Erythroblast (primary cell): ENCODE measurements at regions not wholly inside any gene's neighbourhood (a gene's known extent, or its start where the extent isn't known, plus 50 kb on each side); places are given as distances from the start of the nearest gene placed in this dataset.

Experiments used
- DNase-seq, 2 experiments: peaks; one replicate each; lab custom pipeline; 2025; lab: John Stamatoyannopoulos, UW
- GATA1 ChIP-seq: IDR thresholded peaks from 2 replicates; pipeline ENCODE4 v1.6.1; 2011; ENCODE audit warnings: low read depth, mild to moderate bottlenecking, control low read depth, low read length, moderate library complexity
- POLR2A ChIP-seq: IDR thresholded peaks from 2 replicates; pipeline ENCODE4 v1.6.1; 2011; ENCODE audit warnings: mild to moderate bottlenecking, low read length

DNA sequence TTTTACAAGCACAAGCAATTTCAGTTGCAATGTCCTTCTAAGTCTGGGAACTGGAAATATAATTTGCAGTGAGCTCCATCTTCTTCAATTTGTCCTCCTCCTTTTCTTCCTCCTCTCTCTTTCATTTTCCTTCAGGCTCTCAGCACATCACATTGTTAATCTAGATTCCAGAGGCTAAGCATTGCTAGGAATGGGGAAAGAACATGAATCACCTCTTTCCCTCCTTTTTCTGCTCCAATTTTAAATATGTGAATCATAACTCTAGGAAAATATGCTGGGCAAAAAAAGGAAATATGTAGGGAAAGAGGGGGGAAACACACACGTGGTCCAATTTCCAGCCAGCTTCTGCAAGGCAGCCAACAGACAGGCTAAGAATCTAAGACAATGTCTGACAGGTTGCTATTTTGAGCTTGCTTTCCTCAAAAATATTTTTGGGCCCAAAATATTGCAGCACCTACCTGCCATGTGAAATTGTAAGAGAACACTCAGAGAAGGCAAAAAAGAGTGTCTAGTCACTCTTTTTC is 72.7 kb upstream of the NUPR2 start:
- no peak for DNase-seq
- TF ChIP-seq POLR2A (no peak), GATA1 (no peak)

DNA sequence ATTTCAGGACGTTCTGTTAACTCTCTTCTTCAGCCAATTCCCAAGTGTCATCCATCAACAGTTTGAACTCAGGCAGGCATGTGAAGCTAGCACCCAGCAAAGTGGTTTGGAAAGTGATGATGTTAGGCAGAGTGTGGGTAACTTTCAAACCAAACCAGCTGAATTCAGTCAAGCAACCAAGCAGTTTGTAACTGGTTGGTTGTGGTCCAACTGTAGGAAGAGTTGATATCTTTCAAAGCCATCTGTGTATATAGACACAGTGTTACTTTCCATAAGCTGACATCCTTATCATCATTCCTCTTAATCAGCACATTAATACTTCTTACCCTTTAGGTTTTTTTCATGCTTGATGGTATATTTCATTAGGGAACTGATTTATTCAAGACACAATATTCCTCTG is 72.2 kb upstream of the NUPR2 start:
- DNase-seq, result no peak
- TF ChIP-seq GATA1 (no peak), POLR2A (no peak)

DNA sequence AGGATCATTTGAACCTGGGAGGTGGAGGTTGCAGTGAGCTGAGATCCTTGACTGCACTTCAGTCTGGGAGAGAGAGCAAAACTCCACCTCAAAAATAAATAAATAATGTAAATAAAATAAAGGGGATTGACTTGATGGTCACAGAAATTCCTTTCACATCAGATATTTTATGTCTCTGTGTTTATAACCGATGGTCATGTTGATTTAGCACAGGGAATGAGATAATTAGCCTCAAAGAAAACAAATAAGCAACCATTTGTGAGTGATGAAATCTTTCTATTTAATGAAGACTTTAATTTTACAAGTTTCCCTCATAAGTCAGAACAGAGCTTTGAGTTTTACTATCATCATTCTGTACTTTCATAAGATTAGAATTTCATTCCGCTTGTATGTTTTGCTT is 64.8 kb upstream of the NUPR2 start:
- DNase-seq, result no peak
- TF ChIP-seq POLR2A (no peak), GATA1 (no peak)

DNA sequence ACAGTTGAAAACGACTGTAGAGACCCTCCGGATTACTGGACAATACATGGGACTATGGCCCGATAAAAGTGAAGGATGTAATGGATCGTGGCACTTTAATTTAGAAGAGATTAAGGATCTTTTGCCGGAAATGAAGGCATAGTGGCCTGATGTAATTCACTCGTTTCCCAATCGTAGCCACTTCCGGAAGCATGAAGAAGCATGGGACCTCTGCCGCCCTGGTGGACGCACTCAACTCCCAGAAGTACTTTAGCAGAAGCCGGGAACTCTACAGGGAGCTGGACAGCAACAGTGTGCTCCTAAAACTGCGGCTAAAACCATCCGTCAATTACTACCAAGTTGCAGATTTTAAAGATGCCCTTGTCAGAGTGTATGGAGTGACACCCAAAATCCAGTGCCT is 59.6 kb upstream of the NUPR2 start:
- DNase-seq, result no peak
- TF ChIP-seq POLR2A, result no peak
- no peak for TF ChIP-seq GATA1

DNA sequence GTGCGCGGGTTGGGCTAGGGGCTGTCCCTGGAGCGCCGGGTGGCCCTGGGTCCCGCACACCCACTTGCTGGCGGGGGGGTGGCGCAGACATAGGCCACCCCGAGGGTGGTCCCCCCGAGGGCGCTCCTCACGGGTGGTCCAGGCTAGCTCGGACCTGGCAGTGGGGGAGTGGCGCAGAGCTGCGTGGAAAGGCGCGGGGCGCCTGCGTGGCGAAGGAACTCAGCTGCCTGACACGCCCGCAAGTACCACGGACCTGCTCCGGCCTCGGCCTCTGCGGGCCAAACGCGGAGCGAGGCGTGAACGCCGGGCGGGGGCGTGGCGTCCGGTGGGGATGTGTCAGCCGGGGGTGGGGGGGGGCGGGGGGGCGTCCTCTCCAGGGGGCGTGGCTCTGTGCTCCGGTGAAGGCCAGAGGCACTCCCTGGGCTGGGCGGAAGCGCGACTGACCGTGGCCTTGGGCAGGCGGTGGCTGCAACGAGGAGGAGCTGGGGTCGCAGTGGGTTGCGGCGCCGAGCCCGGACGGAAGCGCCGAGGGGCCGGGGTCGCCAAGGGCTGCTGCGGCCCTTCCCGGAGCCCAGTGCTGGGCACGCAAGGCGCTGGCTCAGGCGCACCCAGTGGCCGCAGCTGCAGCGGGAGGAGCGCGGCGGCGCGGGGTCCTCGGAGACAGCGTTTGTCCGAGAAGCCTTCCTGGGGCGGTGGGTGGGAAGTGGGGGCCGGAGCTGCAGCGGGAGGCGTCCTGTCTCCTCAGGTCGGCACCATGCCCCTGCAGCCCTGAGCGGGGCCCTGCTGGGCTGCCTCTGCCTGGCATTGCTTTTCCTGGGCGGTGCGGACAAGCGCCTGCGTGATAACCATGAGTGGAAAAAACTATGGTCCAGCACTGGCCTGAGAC is 58.9 kb upstream of the NUPR2 start:
- DNase-seq, result no peak
- TF ChIP-seq GATA1 (no peak), POLR2A (no peak)

DNA sequence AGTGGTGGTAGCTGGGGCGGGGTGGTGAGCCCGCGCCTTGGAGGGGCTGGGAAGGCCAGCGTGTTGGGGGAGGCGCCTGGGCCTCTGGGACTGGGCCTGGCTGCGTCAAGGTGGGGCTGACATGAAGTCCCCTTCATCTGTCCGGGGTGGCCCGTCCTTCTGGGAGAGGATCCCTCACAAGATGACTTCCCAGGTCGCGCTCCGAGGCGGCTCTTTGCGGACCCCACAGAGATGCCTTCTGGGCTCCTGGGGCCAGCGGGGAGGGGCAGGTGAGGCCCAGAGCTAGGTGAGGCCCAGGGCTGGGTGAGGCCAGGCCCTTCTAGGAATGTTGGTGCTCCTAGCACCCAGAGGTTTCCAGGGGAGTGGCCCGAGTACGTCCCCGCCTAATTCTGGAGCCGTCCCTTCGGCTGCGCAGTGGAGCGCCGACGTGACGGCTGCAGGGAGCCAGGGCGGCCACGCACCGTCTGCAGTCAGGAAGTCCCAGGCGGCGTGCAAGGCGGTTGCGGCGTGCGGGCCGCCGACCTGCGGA is 58.2 kb upstream of the NUPR2 start:
- TF ChIP-seq POLR2A (no peak), GATA1 (no peak)
- DNase-seq, result no peak
